NOMO-1 treated with dmso at 0.1 percent for 144 hours (cell line): ENCODE measurements at regions not wholly inside any gene's neighbourhood (a gene's known extent, or its start where the extent isn't known, plus 50 kb on each side); places are given as distances from the start of the nearest gene placed in this dataset.
A peak's percentile ranks its signal among the peaks of the same experiment; 100 is the strongest.
"Not testable (repeated sequence)": the region's sequence is repeated elsewhere in the genome, so short reads cannot be mapped to it uniquely, and the experiment has no call there.

Experiments used
- DNase-seq: peaks from one replicate; lab custom pipeline; 2025; ENCODE audit not compliant: unreplicated experiment; lab: John Stamatoyannopoulos, UW

GRCh38 chr7:4436936-4437335, 245.2 kb upstream of the FOXK1 start:
- DNase-seq, result no peak

GRCh38 chr7:4437916-4438315, 244.2 kb upstream of the FOXK1 start:
- DNase-seq, result no peak

GRCh38 chr7:4438723-4439245, 243.3 kb upstream of the FOXK1 start:
- DNase-seq, result no peak

- no peak for DNase-seq
Measured at GRCh38 chr7:4439444-4439843, 242.7 kb upstream of the FOXK1 start.

- no peak for DNase-seq
Measured at GRCh38 chr7:4444106-4444505, 238.0 kb upstream of the FOXK1 start.

- DNase-seq, result no peak
Measured at GRCh38 chr7:4445777-4446176, 236.3 kb upstream of the FOXK1 start.

- no peak for DNase-seq
Measured at GRCh38 chr7:4449263-4449662, 232.8 kb upstream of the FOXK1 start.

- no peak for DNase-seq
Measured at GRCh38 chr7:4450483-4450882, 231.6 kb upstream of the FOXK1 start.

- no peak for DNase-seq
Measured at GRCh38 chr7:4460597-4460996, 221.5 kb upstream of the FOXK1 start.

GRCh38 chr7:4461531-4461930, 220.6 kb upstream of the FOXK1 start:
- DNase-seq, result peak; percentile 81

GRCh38 chr7:4468320-4469102, 213.6 kb upstream of the FOXK1 start:
- no peak for DNase-seq

GRCh38 chr7:4470246-4470645, 211.8 kb upstream of the FOXK1 start:
- DNase-seq, result no peak

GRCh38 chr7:4472728-4473127, 209.4 kb upstream of the FOXK1 start:
- DNase-seq, result no peak

GRCh38 chr7:4479367-4480039, 202.6 kb upstream of the FOXK1 start:
- DNase-seq, result peak; percentile 16

- DNase-seq, result not testable (repeated sequence)
Measured at GRCh38 chr7:4480131-4480530, 202.0 kb upstream of the FOXK1 start.

GRCh38 chr7:4483851-4484250, 198.2 kb upstream of the FOXK1 start:
- DNase-seq, result no peak

- DNase-seq, result no peak
Measured at GRCh38 chr7:4484545-4484944, 197.6 kb upstream of the FOXK1 start.

- no peak for DNase-seq
Measured at GRCh38 chr7:4486907-4487306, 195.2 kb upstream of the FOXK1 start.

GRCh38 chr7:4496911-4497310, 185.2 kb upstream of the FOXK1 start:
- not testable (repeated sequence) for DNase-seq

- DNase-seq, result no peak
Measured at GRCh38 chr7:4500812-4501211, 181.3 kb upstream of the FOXK1 start.

- not testable (repeated sequence) for DNase-seq
Measured at GRCh38 chr7:4507886-4508285, 174.2 kb upstream of the FOXK1 start.

- DNase-seq, result no peak
Measured at GRCh38 chr7:4513450-4513849, 168.6 kb upstream of the FOXK1 start.
